Hepatocyte (in vitro differentiated cells): ENCODE measurements at regions not wholly inside any gene's neighbourhood (a gene's known extent, or its start where the extent isn't known, plus 50 kb on each side); places are given as distances from the start of the nearest gene placed in this dataset.

Source experiments
- DNase-seq: peaks from one replicate; pipeline ENCODE4 v3.0.0-alpha.2; 2016; ENCODE audit warnings: low spot score
- H2AFZ ChIP-seq: fragments of 200-600 bp; sonication (generic); 2 replicates; pipeline ENCODE4 v1.6.0; 2016; ENCODE audit warnings: antibody characterized with exemption, mild to moderate bottlenecking
- H3K27ac ChIP-seq: fragments of 200-600 bp; sonication (generic); 2 replicates; pipeline ENCODE4 v1.5.1; 2016; ENCODE audit warnings: mild to moderate bottlenecking
- H3K27me3 ChIP-seq: fragments of 200-600 bp; sonication (generic); 2 replicates; pipeline ENCODE4 v1.6.1; 2016
- H3K36me3 ChIP-seq: fragments of 200-600 bp; sonication (generic); replicated peaks from 2 replicates; pipeline ENCODE4 v1.5.1; 2016; ENCODE audit warnings: low read depth; ENCODE audit not compliant: insufficient read depth
- H3K4me1 ChIP-seq: fragments of 200-600 bp; sonication (generic); 2 replicates; pipeline ENCODE4 v1.5.1; 2016; ENCODE audit warnings: mild to moderate bottlenecking, moderate library complexity; ENCODE audit not compliant: insufficient read depth
- H3K4me2 ChIP-seq: fragments of 200-600 bp; sonication (generic); 2 replicates; pipeline ENCODE4 v1.6.0; 2016
- H3K4me3 ChIP-seq: fragments of 200-600 bp; sonication (generic); 2 replicates; pipeline ENCODE4 v1.5.1; 2016; ENCODE audit warnings: mild to moderate bottlenecking
- H3K79me2 ChIP-seq: fragments of 200-600 bp; sonication (generic); 2 replicates; pipeline ENCODE4 v1.6.0; 2017; ENCODE audit warnings: mild to moderate bottlenecking
- H3K9me2 ChIP-seq: fragments of 200-600 bp; sonication (generic); replicated peaks from 2 replicates; pipeline ENCODE4 v1.6.0; 2017; ENCODE audit warnings: mild to moderate bottlenecking; ENCODE audit not compliant: insufficient read depth
- H3K9me3 ChIP-seq: fragments of 200-600 bp; sonication (generic); 2 replicates; pipeline ENCODE4 v1.5.1; 2016; ENCODE audit warnings: low read depth, mild to moderate bottlenecking
- H4K20me1 ChIP-seq: fragments of 200-600 bp; sonication (generic); 2 replicates; pipeline ENCODE4 v1.6.0; 2016; ENCODE audit warnings: mild to moderate bottlenecking; ENCODE audit not compliant: insufficient read depth, poor library complexity, severe bottlenecking
- EZH2 ChIP-seq: fragments of 200-600 bp; sonication (generic); IDR thresholded peaks from 2 replicates; pipeline ENCODE4 v1.6.1; 2016; ENCODE audit warnings: antibody characterized with exemption, mild to moderate bottlenecking, borderline replicate concordance
- EZH2phosphoT487 ChIP-seq: fragments of 200-600 bp; sonication (generic); IDR thresholded peaks from one replicate; pipeline ENCODE4 v1.6.1; 2018; ENCODE audit warnings: antibody characterized with exemption, mild to moderate bottlenecking, low read depth, moderate library complexity; ENCODE audit not compliant: unreplicated experiment, severe bottlenecking
- WGBS: methylation state at CpG from one replicate; pipeline ENCODE4 v1.1.6; 2016; ENCODE audit warnings: low lambda C conversion rate; ENCODE audit errors: missing lambda C conversion rate; 5-methylcytosine and 5-hydroxymethylcytosine counted together
- TF ChIP-seq, protein P1 (sequence below): fragments of 200-600 bp; sonication (generic); IDR thresholded peaks from 2 replicates; pipeline ENCODE4 v1.5.1; 2016; ENCODE audit warnings: antibody characterized with exemption, mild to moderate bottlenecking; ENCODE audit not compliant: poor library complexity

DNA sequence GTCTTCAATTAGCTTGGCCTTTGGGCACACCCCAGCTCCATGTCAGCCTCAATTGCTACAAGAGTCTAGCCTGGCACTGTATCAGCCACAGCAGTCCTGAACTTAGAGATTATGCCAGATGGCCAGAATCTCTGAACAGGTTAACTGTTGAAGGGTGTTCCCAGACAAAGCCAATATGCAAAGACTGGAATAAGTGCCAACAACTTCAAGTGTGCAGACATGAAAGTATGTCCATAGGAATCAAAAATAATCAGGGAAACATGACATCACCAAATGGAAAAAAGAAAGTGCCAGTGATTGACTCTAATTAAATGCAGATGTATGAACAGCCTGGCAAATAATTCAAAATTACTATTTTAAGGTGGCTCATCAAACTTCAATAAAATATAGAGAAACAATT lies 98.5 kb upstream of the DOCK10 start:
- TF ChIP-seq, protein P1, sequence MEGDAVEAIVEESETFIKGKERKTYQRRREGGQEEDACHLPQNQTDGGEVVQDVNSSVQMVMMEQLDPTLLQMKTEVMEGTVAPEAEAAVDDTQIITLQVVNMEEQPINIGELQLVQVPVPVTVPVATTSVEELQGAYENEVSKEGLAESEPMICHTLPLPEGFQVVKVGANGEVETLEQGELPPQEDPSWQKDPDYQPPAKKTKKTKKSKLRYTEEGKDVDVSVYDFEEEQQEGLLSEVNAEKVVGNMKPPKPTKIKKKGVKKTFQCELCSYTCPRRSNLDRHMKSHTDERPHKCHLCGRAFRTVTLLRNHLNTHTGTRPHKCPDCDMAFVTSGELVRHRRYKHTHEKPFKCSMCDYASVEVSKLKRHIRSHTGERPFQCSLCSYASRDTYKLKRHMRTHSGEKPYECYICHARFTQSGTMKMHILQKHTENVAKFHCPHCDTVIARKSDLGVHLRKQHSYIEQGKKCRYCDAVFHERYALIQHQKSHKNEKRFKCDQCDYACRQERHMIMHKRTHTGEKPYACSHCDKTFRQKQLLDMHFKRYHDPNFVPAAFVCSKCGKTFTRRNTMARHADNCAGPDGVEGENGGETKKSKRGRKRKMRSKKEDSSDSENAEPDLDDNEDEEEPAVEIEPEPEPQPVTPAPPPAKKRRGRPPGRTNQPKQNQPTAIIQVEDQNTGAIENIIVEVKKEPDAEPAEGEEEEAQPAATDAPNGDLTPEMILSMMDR, result no peak
- TF ChIP-seq EZH2 (no peak), EZH2phosphoT487 (no peak)
- no peak overlapping the region for H3K4me3 ChIP-seq
- no peak overlapping the region for H3K4me2 ChIP-seq
- H3K9me2 ChIP-seq, result no peaks in the 10 kb centered on the region
- DNase-seq, result no peak
- no peaks in the 10 kb centered on the region for H4K20me1 ChIP-seq
- H3K4me1 ChIP-seq, result no peaks in the 10 kb centered on the region
- no peaks in the 10 kb centered on the region for H3K9me3 ChIP-seq
- H3K27me3 ChIP-seq, result no peaks in the 10 kb centered on the region
- no peak overlapping the region for H3K27ac ChIP-seq
- H3K79me2 ChIP-seq, result no peaks in the 10 kb centered on the region
- no peaks in the 10 kb centered on the region for H3K36me3 ChIP-seq
- no peak overlapping the region for H2AFZ ChIP-seq

DNA sequence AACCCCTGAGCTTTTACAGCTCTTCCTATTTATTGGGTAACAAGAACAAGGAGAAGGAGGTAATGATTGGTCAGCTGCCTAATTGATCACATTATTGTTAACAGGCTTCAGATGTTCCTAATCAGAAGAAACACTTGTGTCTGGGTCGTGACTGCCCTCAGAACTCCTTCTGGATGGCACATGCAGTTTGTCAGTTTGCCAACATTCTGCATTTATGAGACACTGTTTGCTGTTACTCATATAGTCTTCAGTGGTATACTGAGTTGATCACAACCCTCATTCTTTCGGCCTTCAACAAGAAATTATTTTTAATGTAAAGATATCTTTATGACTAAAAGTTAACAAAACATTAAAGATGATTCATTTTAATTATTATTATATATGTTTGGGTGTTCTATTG lies 95.7 kb upstream of the DOCK10 start:
- Histone ChIP-seq H3K4me1 (no peaks in the 10 kb centered on the region), H3K27me3 (no peaks in the 10 kb centered on the region), H3K36me3 (no peaks in the 10 kb centered on the region), H4K20me1 (no peaks in the 10 kb centered on the region), H3K9me3 (no peaks in the 10 kb centered on the region), H3K9me2 (no peaks in the 10 kb centered on the region), H3K79me2 (no peaks in the 10 kb centered on the region), H3K4me2 (no peak overlapping the region), H3K27ac (no peak overlapping the region), H3K4me3 (no peak overlapping the region), H2AFZ (no peak overlapping the region)
- TF ChIP-seq, protein P1, result no peak
- TF ChIP-seq EZH2 (no peak), EZH2phosphoT487 (no peak)
- no peak for DNase-seq
- WGBS, result 72% methylated on average over 2 of the region's 2 CpGs

DNA sequence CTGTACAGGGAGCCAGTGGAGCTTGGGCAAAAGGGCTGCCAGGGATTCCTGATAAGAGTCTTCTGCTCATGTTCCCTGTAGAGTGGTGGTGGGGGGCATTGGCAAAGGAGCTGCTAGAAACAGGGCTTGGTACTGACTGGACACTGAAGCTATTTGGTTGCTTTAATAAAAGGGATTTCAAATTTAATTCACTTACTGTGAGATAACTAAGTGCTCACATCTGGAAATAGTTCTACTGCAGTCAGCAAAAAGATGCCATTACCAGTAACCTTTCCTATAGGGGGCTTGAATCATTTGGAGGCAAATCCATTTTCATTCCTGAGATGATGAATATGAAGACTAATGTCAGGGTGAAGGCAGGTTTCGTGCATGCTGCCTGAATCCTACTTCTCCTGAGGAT lies 94.3 kb upstream of the DOCK10 start:
- no peak for TF ChIP-seq EZH2
- TF ChIP-seq, protein P1, result no peak
- TF ChIP-seq EZH2phosphoT487, result no peak
- H3K9me3 ChIP-seq, result no peaks in the 10 kb centered on the region
- WGBS, result 95% methylated on average over 1 of the region's 1 CpG

DNA sequence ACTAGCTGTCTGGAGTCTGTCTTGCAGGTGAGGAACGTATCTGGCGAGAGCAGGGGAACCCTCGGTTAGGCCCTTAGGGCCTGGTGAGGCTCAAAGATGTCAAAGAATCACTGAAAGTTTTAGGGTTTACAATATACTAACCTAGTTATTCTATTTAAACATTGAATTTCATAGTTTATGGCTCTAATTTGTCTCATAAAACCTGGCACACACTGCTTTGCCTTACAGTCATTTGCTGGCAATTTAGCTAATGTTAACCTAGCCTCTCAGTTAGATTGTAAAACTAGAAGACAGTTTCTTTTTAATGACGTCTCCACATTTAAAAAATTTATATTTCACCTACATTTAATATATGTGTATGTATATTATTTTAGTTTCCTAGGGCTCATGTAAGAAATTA lies 89.6 kb upstream of the DOCK10 start:
- Histone ChIP-seq H3K36me3 (no peaks in the 10 kb centered on the region), H3K4me1 (no peaks in the 10 kb centered on the region), H4K20me1 (no peaks in the 10 kb centered on the region), H3K4me3 (no peak overlapping the region), H3K27ac (no peak overlapping the region), H3K79me2 (no peaks in the 10 kb centered on the region), H3K4me2 (no peak overlapping the region), H3K27me3 (no peaks in the 10 kb centered on the region), H3K9me3 (no peaks in the 10 kb centered on the region), H2AFZ (no peak overlapping the region), H3K9me2 (no peaks in the 10 kb centered on the region)
- WGBS, result 88% methylated on average over 4 of the region's 4 CpGs
- TF ChIP-seq EZH2 (no peak), EZH2phosphoT487 (no peak)
- TF ChIP-seq, protein P1, result no peak
- DNase-seq, result no peak

More for the DNA sequence above, 94.3 kb upstream of the DOCK10 start:
- H3K36me3 ChIP-seq, result no peaks in the 10 kb centered on the region
- H3K4me1 ChIP-seq, result no peaks in the 10 kb centered on the region
- H3K4me3 ChIP-seq, result no peak overlapping the region
- H3K9me2 ChIP-seq, result no peaks in the 10 kb centered on the region
- H2AFZ ChIP-seq, result no peak overlapping the region
- H3K79me2 ChIP-seq, result no peaks in the 10 kb centered on the region
- no peak for DNase-seq
- no peak overlapping the region for H3K27ac ChIP-seq
- H4K20me1 ChIP-seq, result no peaks in the 10 kb centered on the region
- no peak overlapping the region for H3K4me2 ChIP-seq
- H3K27me3 ChIP-seq, result no peaks in the 10 kb centered on the region
